ENCODE measurements at regions not wholly inside any gene's neighbourhood (a gene's known extent, or its start where the extent isn't known, plus 50 kb on each side); places are given as distances from the start of the nearest gene placed in this dataset.
"Not testable (repeated sequence)": the region's sequence is repeated elsewhere in the genome, so short reads cannot be mapped to it uniquely, and the experiment has no call there.

DNA sequence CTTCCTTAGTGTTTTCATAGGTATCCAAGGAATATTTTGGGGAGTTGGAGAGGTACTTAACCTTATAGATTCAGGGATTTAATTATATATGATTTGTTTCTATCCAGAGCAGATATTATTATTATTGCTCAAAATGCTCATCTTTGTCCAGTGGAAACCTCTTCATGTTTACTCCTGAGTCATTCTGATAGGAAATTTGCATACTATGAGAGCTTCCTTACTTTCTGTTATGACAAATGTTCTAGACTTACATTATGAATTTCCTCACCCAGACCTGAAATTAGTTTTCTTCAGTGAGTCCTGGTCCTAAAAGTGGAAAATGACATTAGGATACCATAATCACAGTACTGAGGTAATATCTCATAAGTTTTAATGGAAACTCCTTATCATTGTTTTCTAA, 57.5 kb upstream of the PLPPR5 start:
- Histone ChIP-seq H3K9me3 (ENCODE audit: control insufficient read depth, low read depth, low read length) (no peaks in the 10 kb centered on the region), H3K36me3 (ENCODE audit: control insufficient read depth, insufficient read depth, low read length) (no peaks in the 10 kb centered on the region), H3K4me3 (ENCODE audit: low read length) (no peak overlapping the region), H3K4me1 (ENCODE audit: control insufficient read depth, insufficient read depth, low read length) (no peaks in the 10 kb centered on the region), H3K27me3 (ENCODE audit: control insufficient read depth, insufficient read depth, low read length) (no peaks in the 10 kb centered on the region), H3K27ac (ENCODE audit: low read length) (no peak overlapping the region)
- DNase-seq = no peak

DNA sequence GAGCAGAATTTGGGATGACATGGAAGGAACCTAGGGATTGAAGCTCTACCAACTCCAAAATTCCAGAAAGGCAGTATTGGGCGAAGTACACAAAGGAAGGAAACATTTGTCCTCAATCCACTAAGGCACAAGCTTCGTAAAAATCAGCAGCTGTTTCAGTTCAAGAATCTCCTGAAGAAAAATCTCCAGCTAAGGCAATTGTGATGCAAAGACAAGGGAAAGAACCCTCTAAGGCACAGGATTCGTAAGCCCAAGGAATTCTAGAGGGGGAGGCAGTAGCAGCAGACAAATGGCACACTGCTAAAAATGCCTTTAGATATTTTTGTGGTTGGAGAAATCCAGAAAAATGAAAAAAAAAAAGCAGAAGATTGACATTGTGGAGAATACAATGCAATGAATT, 64.5 kb upstream of the PLPPR5 start:
- 60% methylated on average over 1 of the region's 3 CpGs for WGBS (ENCODE audit: insufficient coverage, low lambda C conversion rate)
- H3K36me3 ChIP-seq (ENCODE audit: control insufficient read depth, insufficient read depth, low read length) = no peaks in the 10 kb centered on the region
- H3K4me1 ChIP-seq (ENCODE audit: control insufficient read depth, insufficient read depth, low read length) = no peaks in the 10 kb centered on the region
- no peaks in the 10 kb centered on the region for H3K27me3 ChIP-seq (ENCODE audit: control insufficient read depth, insufficient read depth, low read length)
- DNase-seq = no peak
- no peaks in the 10 kb centered on the region for H3K9me3 ChIP-seq (ENCODE audit: control insufficient read depth, low read depth, low read length)
- H3K4me3 ChIP-seq (ENCODE audit: low read length) = no peak overlapping the region
- H3K27ac ChIP-seq (ENCODE audit: low read length) = no peak overlapping the region

DNA sequence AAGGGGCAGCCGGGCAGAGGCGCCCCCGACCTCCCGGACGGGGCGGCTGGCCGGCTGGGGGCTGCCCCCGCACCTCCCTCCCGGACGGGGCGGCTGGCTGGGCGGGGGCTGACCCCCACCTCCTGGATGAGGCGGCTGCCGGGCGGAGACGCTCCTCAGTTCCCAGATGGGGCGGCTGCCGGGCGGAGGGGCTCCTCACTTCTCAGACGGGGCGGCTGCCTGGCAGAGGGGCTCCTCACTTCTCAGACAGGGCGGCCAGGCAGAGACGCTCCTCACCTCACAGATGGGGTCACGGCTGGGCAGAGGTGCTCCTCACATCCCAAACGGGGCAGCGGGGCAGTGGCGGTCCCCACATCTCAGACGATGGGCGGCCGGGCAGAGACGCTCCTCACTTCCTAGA, 73.9 kb upstream of the PLPPR5 start:
- not testable (repeated sequence) for H3K36me3 ChIP-seq (ENCODE audit: control insufficient read depth, insufficient read depth, low read length); H3K27ac ChIP-seq (ENCODE audit: low read length); H3K27me3 ChIP-seq (ENCODE audit: control insufficient read depth, insufficient read depth, low read length); H3K9me3 ChIP-seq (ENCODE audit: control insufficient read depth, low read depth, low read length); H3K4me3 ChIP-seq (ENCODE audit: low read length); DNase-seq; H3K4me1 ChIP-seq (ENCODE audit: control insufficient read depth, insufficient read depth, low read length)
- WGBS (ENCODE audit: insufficient coverage, low lambda C conversion rate) = no CpG with 5 or more reads among the region's 31 CpGs

GRCh38 chr1:99082366-99082765, 77.7 kb upstream of the PLPPR5 start:
- H3K4me3 ChIP-seq (ENCODE audit: low read length) = no peak overlapping the region
- no peaks in the 10 kb centered on the region for H3K4me1 ChIP-seq (ENCODE audit: control insufficient read depth, insufficient read depth, low read length)
- H3K9me3 ChIP-seq (ENCODE audit: control insufficient read depth, low read depth, low read length) = peaks cover 10% of the 10 kb centered on the region
- H3K27ac ChIP-seq (ENCODE audit: low read length) = no peak overlapping the region
- DNase-seq = no peak
- 86% methylated on average over 1 of the region's 2 CpGs for WGBS (ENCODE audit: insufficient coverage, low lambda C conversion rate)
- no peaks in the 10 kb centered on the region for H3K27me3 ChIP-seq (ENCODE audit: control insufficient read depth, insufficient read depth, low read length)
- no peaks in the 10 kb centered on the region for H3K36me3 ChIP-seq (ENCODE audit: control insufficient read depth, insufficient read depth, low read length)

- DNase-seq = no peak
- WGBS (ENCODE audit: insufficient coverage, low lambda C conversion rate) = no CpG with 5 or more reads among the region's 4 CpGs
These were observed 78.7 kb upstream of the PLPPR5 start for GRCh38 chr1:99083338-99083737.

GRCh38 chr1:99084562-99084961, 79.9 kb upstream of the PLPPR5 start:
- no peak overlapping the region for H3K4me3 ChIP-seq (ENCODE audit: low read length)
- H3K9me3 ChIP-seq (ENCODE audit: control insufficient read depth, low read depth, low read length) = no peaks in the 10 kb centered on the region
- H3K4me1 ChIP-seq (ENCODE audit: control insufficient read depth, insufficient read depth, low read length) = no peaks in the 10 kb centered on the region
- DNase-seq = no peak
- no peak overlapping the region for H3K27ac ChIP-seq (ENCODE audit: low read length)
- no peaks in the 10 kb centered on the region for H3K36me3 ChIP-seq (ENCODE audit: control insufficient read depth, insufficient read depth, low read length)
- no CpG with 5 or more reads among the region's 1 CpG for WGBS (ENCODE audit: insufficient coverage, low lambda C conversion rate)
- no peaks in the 10 kb centered on the region for H3K27me3 ChIP-seq (ENCODE audit: control insufficient read depth, insufficient read depth, low read length)

More at GRCh38 chr1:99083338-99083737, 78.7 kb upstream of the PLPPR5 start:
- H3K36me3 ChIP-seq (ENCODE audit: control insufficient read depth, insufficient read depth, low read length) = no peaks in the 10 kb centered on the region
- no peaks in the 10 kb centered on the region for H3K4me1 ChIP-seq (ENCODE audit: control insufficient read depth, insufficient read depth, low read length)
- H3K27me3 ChIP-seq (ENCODE audit: control insufficient read depth, insufficient read depth, low read length) = no peaks in the 10 kb centered on the region
- no peak overlapping the region for H3K27ac ChIP-seq (ENCODE audit: low read length)
- H3K4me3 ChIP-seq (ENCODE audit: low read length) = no peak overlapping the region
- peaks cover 10% of the 10 kb centered on the region for H3K9me3 ChIP-seq (ENCODE audit: control insufficient read depth, low read depth, low read length)

GRCh38 chr1:99086057-99086456, 81.4 kb upstream of the PLPPR5 start:
- no peaks in the 10 kb centered on the region for H3K27me3 ChIP-seq (ENCODE audit: control insufficient read depth, insufficient read depth, low read length)
- no peaks in the 10 kb centered on the region for H3K9me3 ChIP-seq (ENCODE audit: control insufficient read depth, low read depth, low read length)
- H3K4me1 ChIP-seq (ENCODE audit: control insufficient read depth, insufficient read depth, low read length) = no peaks in the 10 kb centered on the region
- no peak overlapping the region for H3K27ac ChIP-seq (ENCODE audit: low read length)
- H3K4me3 ChIP-seq (ENCODE audit: low read length) = no peak overlapping the region
- WGBS (ENCODE audit: insufficient coverage, low lambda C conversion rate) = 83% methylated on average over 1 of the region's 1 CpG
- DNase-seq = no peak
- no peaks in the 10 kb centered on the region for H3K36me3 ChIP-seq (ENCODE audit: control insufficient read depth, insufficient read depth, low read length)

GRCh38 chr1:99098589-99098988, 93.9 kb upstream of the PLPPR5 start:
- DNase-seq = no peak
- Histone ChIP-seq H3K27ac (ENCODE audit: low read length) (no peak overlapping the region), H3K4me1 (ENCODE audit: control insufficient read depth, insufficient read depth, low read length) (no peaks in the 10 kb centered on the region), H3K9me3 (ENCODE audit: control insufficient read depth, low read depth, low read length) (no peaks in the 10 kb centered on the region), H3K36me3 (ENCODE audit: control insufficient read depth, insufficient read depth, low read length) (no peaks in the 10 kb centered on the region), H3K27me3 (ENCODE audit: control insufficient read depth, insufficient read depth, low read length) (no peaks in the 10 kb centered on the region), H3K4me3 (ENCODE audit: low read length) (no peak overlapping the region)
- no CpG with 5 or more reads among the region's 1 CpG for WGBS (ENCODE audit: insufficient coverage, low lambda C conversion rate)

DNA sequence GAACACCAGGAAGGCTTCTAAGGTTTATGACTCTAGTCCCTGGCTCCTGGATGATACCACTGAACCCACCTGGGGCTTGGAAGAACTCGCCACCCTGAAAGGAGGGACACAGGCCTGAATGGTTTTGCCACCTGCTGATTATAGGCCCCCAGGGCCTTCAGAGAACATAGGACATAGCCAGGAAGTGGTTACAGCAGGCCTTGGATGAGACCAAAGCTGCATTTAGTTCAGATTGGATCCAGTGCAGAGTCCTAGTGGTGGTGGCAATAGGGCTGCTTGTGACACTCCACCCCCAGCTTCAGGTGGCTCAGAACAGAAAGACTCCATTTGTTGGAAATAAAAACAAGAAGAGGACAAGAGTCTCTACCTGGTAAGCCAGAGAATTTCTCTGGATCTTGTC, 101.6 kb upstream of the PLPPR5 start:
- H3K4me1 ChIP-seq (ENCODE audit: control insufficient read depth, insufficient read depth, low read length) = no peaks in the 10 kb centered on the region
- no peak overlapping the region for H3K27ac ChIP-seq (ENCODE audit: low read length)
- H3K9me3 ChIP-seq (ENCODE audit: control insufficient read depth, low read depth, low read length) = no peaks in the 10 kb centered on the region
- H3K27me3 ChIP-seq (ENCODE audit: control insufficient read depth, insufficient read depth, low read length) = no peaks in the 10 kb centered on the region
- DNase-seq = no peak
- H3K4me3 ChIP-seq (ENCODE audit: low read length) = no peak overlapping the region
- WGBS (ENCODE audit: insufficient coverage, low lambda C conversion rate) = no CpG with 5 or more reads among the region's 1 CpG
- no peaks in the 10 kb centered on the region for H3K36me3 ChIP-seq (ENCODE audit: control insufficient read depth, insufficient read depth, low read length)

GRCh38 chr1:99107680-99108079, 103.0 kb upstream of the PLPPR5 start:
- no peaks in the 10 kb centered on the region for H3K9me3 ChIP-seq (ENCODE audit: control insufficient read depth, low read depth, low read length)
- H3K27me3 ChIP-seq (ENCODE audit: control insufficient read depth, insufficient read depth, low read length) = no peaks in the 10 kb centered on the region
- no peak for DNase-seq
- H3K36me3 ChIP-seq (ENCODE audit: control insufficient read depth, insufficient read depth, low read length) = no peaks in the 10 kb centered on the region
- H3K27ac ChIP-seq (ENCODE audit: low read length) = no peak overlapping the region
- no peaks in the 10 kb centered on the region for H3K4me1 ChIP-seq (ENCODE audit: control insufficient read depth, insufficient read depth, low read length)
- H3K4me3 ChIP-seq (ENCODE audit: low read length) = no peak overlapping the region
- WGBS (ENCODE audit: insufficient coverage, low lambda C conversion rate) = 90% methylated on average over 2 of the region's 7 CpGs

DNA sequence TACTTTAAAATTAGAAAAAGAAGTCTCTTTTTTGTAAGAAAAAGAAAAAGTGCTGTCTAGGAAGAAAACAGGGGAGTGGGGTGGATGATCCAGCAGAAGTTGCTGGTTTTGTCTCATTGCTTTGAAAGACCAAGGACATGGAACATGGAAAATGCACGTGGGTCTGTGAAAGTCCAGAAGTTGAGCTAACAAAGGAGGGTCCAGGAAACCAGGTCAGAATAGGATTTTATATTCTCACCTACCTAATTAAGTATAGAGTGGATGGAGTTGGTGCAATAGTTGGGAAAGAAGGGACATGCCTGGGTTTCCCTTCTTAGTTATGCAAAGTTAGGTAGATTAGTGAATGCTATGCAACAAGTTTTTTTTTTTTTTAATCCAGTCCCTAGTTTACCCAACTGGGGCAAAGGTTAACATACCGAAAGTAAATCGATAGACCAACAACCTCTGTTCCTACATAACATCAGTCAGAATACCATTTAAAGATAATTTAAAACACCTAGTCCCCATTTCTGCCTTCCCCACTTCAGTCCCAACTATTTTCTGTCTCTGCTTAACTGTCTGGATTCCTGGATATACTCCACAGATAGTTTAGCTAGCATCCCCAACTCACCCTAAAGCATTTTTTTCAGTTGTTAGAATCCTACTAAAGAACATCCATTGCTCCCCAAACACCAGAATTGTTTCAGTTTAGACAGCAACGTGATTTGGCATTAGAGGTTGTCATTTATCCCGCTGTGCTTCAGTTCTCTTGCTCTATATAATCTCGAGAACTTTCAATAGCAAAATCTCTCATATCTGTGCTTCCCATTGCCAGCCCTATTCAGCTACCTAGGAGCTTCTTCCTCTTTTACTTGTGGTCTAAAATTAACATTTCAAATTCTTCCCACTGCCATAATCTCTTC, 105.7 kb upstream of the PLPPR5 start:
- no peak overlapping the region for H3K27ac ChIP-seq (ENCODE audit: low read length)
- 60% methylated on average over 1 of the region's 6 CpGs for WGBS (ENCODE audit: insufficient coverage, low lambda C conversion rate)
- no peaks in the 10 kb centered on the region for H3K36me3 ChIP-seq (ENCODE audit: control insufficient read depth, insufficient read depth, low read length)
- DNase-seq = no peak
- no peaks in the 10 kb centered on the region for H3K4me1 ChIP-seq (ENCODE audit: control insufficient read depth, insufficient read depth, low read length)
- no peaks in the 10 kb centered on the region for H3K27me3 ChIP-seq (ENCODE audit: control insufficient read depth, insufficient read depth, low read length)
- H3K9me3 ChIP-seq (ENCODE audit: control insufficient read depth, low read depth, low read length) = no peaks in the 10 kb centered on the region
- H3K4me3 ChIP-seq (ENCODE audit: low read length) = no peak overlapping the region

All from large intestine (tissue), 3 donors.